GM04504 (cell line): ENCODE measurements at regions not wholly inside any gene's neighbourhood (a gene's known extent, or its start where the extent isn't known, plus 50 kb on each side); places are given as distances from the start of the nearest gene placed in this dataset.
A peak's percentile ranks its signal among the peaks of the same experiment; 100 is the strongest.

Source experiments
- DNase-seq: peaks from one replicate; pipeline ENCODE4 v3.0.0-alpha.2; 2012; ENCODE audit warnings: low read depth

DNA sequence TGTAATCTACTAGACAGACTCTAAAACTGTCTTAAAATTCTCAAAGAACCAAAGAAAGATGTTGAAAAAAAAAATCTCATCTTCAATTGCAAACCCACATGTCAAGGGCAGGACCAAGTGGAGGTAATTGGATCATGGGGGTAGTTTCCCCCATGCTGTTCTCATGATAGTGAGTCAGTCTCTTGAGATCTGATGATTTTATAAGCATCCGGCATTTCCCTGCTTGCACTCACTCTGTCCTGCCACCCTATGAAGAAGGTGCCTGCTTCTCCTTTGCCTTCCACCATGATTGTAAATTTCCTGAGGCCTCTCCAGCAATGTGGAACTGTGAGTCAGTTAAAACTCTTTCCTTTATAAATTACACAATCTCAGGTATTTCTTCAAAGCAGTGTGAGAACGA, 257.0 kb downstream of the HHIPL2 start:
- no peak for DNase-seq

DNA sequence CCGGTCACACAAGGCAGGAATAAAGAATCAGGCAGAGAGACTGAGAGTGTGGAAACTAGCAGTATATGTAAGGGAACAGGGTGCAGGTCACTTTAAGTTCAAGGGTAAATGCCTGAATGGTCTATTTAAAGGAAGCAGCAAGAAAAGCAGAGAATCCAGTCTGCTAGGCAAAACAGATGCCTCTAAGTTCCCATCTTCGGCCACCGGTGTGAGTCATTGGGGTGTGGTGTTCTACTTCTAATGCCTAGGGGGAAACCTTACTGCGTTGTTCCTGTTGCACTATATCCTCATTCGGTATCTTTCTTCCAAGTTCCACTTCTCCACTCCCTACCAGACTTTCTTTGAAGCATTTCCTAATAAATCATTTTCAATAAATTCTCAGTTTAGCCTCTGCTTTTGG, 259.9 kb downstream of the HHIPL2 start:
- no peak for DNase-seq

DNA sequence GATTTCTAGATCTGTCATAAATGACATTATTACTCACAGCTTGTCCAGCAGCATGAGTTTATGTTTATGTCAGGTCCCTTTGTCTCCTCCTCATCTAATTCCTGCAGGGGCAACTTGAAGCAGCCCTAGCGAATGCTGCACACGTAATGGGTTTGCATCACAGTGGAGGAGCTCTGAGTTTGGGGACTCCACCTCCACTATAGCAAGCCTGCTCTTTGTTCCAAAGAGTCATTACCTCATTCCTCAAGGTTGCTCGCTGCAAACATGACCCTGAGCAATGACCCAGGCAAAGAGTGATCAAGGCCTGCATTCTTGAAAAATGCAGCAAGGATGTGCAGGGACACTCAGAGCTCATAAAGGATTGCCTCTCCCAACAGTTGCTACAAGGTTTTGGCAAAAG, 261.9 kb downstream of the HHIPL2 start:
- no peak for DNase-seq

DNA sequence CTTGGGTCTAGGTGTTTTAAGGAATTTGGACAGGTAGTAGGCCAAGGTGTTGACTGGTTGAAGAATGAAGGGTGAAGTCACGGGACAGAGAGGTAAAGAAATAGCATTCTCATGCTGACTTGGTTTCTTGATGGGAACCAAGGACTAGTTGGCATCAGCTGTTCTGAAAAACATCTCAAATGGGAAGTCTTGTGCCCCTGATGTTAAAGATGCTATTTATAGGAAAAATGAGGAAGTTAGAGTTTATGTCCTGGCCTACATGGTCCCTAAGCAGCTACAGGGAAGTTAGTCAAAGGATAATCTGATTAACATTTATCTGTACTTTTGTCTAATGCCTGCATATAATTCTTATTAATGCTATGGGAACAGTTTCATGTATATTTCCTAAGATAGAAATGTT, 262.4 kb downstream of the HHIPL2 start:
- no peak for DNase-seq

DNA sequence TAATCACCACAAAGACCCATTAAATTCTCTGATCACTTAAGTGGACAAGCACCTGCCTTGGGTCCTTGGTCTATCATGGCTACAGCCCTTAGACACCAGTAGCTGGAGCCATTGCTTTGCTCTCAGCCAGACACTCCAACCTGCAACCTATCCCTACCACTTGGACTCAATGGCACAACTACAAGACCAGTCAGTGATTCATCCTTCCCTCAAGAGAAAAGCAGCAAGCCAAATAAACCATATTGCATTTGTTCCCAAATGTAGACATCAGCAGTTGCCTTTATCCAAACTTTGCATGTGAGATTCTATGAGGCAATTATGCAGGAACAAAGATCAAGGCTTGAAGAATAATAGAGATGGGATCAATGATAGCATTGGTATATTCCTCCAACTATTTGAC, 263.4 kb downstream of the HHIPL2 start:
- DNase-seq, result no peak

DNA sequence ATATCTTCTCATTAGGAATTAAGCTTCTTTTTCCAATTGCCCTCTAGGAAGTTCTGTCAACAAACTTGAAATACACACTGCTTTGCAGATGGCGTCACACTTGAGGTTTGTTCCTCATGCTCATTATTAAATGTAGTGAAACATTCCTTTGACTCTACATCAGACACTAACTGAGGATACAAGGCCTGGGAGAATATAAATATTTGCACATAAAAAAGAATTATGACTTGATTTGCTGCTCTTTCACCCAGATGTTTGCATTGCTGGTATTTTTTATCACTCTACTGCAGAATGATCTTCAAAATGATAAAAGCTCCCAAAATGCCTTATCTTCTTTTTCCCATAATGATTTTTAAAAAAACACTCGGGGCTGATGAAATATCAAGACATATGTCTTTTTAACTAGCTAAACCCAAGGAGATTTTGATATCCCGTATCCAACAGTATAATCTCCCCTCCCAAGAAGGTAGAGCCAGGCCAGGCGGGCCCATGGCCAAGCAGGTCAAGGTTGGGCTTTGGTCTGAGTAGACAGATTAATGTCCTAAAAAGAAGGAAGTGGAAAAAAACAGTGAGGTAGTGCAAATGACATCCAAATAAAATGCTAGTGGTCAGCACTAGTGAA, 264.6 kb downstream of the HHIPL2 start:
- peak; percentile 81 for DNase-seq

DNA sequence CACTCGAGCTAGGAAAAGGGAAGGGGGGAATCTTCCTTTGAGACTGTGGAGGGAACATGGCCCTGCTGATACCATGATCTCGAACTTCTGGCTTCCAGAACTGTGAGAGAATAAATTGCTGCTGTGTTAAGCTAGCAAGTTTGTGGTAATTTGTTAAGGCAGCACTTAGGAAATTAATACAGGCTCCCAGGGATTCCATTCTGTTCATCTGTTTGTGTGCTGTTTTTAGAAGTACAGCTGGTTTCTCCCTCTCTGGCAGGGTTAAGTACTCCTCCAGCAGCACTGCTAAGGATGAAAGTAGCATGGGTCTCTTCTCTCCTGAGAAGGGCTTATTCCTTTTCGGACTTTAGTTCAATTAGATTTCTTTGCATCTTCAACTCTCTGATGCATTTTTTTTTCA, 268.3 kb downstream of the HHIPL2 start:
- DNase-seq, result no peak

DNA sequence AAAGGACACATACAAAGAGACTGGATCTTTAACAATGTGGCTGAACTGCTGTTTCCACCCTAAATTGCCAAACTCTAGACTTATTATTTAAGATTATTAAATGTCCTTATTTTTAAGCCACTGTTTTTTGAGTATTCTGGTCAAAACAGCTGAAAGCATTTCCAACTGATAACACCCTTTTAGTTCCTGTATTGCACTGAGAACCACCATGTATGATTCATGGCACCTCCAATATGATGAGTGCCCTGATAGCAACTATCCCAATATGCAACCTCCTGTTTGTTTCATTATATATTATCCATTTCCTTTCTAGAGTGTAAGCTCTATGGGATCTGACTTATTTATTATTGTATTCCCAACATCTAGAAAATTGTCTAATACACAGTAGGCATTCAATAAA, 269.4 kb downstream of the HHIPL2 start:
- DNase-seq, result no peak

DNA sequence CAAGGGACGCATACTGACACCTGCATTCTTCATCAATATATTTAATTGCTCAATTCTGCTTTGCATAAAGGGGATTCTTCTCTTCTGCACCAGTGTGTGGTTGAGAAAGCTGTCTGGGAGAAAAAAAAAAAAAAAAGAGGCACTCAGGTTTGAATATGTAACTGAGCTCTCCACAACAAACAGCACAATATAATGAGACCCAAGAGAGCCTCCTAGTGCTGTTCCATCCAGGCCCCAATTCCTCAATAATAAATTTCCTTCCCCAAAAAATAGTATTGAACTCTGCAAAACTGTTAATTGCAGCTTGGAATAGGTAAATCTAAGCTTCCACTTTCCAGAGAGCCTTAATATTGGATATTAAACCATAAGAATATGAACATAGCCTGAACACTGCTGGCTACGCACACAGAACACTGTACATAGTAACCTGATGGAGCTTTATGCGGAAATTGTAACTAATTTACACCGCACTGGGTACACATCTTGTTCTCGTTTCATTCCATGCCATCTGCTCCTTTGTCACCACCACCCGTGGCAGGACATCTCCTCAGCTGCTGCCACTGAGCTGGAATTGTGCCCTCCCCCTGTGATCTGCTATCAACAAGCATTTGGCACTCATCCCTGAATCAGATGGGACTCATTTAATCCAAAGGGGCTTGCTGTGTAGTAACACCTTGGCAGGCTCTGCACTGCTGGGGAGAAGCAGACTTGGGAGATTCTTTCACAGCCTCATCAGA, 272.0 kb downstream of the HHIPL2 start:
- DNase-seq, result no peak

DNA sequence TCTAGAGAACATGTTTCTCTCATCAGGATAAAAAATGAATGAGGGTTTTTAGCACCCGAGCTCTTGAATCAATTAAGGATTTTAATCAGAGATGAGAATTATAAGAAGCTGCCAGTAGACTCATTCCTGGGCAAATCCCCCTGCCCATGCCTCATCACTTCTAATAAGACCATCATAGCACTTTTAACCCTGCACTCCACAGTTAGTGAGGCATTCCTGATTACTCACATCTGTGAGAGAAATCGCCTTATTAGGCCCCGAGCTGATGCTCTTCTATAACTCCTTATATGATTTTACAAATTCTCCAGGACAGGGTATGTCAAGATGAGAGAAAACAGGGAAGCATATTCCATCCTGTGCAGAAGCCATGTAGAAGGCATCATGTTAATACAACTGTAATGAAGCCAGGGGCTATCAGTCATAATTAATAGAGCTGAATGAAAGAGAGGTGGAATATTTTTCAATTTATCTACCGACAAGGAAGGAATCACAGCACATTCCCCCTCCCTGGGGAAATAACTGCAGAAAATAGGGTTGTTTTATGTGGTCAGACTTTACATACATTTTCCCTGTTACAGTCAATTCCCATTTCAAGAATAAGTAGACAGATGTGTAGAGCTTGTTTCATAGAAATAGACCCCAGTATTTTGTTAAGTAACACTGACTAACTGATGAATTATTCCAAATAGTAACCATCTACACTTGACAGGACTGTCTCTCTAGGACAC, 272.7 kb downstream of the HHIPL2 start:
- no peak for DNase-seq

DNA sequence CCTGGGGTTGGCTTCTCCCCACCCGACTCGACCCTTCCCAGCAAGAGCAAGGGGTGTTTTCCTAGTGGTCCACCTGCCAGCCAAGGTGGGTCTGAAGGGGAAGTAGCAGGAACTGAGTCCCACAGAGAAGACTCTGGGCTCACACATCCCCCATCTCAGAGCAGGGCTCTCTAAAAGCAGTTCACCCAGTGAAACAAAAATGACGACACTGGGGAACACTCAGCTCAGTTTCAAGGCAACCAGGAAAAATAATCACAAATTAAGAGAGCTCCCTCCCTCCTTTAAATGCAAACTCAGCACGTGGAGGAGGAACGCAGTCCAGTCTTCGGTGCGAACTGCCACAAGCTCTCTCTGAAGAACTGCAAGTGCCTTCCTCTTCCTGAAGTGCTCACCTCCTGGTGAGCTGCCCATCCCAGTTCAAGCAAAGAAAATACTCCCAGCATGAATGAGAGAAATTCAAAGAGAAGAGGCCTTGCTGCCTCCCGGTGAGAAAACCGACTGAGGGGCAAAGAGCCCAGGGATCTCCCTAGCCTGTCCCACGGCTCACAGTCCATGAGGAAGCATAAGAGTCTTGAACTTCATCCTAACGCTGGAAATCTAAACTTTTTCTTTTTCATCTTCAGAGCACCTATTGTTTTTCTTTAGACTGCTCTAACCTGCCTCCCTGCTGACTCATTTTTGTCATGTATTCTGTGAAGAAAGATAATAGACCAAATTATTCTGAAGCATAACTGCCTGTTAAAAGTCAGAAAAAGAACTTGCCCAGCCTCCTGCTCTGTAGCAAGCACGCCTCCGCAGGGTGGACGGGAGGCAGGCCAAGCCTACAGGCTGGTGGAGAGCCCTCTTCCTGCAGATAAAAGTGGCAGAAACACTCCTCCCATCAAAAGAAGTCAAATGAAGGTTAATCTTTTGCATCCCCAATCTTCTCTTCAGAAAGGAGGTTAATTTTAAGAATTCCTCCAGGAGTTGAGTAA, 281.4 kb downstream of the HHIPL2 start:
- DNase-seq, result no peak

DNA sequence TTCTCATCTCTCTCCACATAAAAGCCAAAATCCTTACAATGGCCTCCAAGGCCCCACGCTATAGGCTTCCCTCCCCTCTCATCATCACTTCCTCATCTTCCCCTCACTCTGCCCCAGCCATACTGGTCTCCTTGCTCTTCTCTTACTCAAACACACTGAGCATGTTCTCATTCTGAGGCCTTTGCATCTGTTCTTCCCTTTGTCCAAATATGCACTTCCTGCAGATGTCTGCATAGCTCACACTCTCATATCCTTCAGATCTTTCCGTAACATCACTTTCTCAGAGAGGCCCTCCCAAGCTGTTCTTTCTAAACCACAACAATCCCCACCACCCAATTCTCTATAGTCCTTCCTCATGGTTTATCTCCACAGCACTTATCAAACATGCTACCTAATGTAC, 284.1 kb downstream of the HHIPL2 start:
- no peak for DNase-seq

DNA sequence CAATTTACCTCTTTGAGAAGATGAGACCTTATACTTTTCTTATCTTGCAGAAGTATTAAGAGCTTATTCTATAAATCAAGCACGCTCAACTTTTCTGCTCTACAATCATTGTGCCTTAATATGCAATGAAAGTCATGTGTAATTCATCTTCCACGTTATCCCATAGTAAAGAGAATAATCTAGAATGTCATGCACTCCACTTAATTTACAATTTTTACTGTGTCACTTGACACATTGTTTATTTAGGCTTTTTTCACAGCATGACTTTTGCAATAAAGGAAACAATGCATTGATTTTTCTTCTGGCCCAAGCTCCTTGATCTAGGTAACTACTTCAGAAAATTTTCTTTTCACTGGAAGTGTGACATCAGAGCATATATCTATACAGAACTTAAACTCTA, 290.9 kb downstream of the HHIPL2 start:
- DNase-seq, result no peak

DNA sequence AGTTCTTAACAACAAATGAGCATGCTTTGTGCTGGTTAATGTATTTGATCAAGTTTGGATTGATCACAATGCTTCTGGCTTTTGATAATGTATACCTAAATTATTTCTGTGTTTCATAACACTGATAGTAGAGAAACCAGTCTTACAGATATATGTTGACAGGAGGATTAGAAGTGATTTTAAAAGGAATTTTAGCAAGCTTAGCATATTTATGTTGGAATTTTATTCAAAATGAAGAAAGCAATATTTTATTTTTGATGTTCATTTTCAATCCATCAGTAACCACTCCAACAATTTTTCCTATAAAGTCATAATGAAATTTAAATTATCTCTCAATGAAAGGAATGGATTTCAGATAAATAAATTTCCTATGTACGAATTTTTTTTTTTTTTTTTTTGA, 291.8 kb downstream of the HHIPL2 start:
- DNase-seq, result no peak

DNA sequence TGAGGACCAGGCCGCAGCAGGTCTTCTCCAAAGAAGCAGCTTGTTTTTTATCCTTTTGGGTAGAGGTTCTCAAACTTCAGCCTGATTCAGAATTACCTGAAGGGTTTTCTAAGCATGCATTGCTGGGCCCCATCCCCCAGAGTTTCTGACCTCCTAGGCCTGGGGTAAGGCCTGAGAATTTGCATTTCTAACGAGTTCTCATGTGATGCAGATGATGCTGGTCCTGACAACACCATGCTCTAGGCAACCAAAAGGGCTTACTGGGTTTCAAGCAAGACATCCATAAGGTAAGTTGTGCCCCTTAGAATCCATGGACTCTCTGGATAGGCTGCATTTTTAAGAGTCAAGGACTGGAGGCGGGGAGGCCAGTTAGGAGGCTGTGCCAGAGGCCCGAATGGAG, 295.1 kb downstream of the HHIPL2 start:
- DNase-seq, result no peak

DNA sequence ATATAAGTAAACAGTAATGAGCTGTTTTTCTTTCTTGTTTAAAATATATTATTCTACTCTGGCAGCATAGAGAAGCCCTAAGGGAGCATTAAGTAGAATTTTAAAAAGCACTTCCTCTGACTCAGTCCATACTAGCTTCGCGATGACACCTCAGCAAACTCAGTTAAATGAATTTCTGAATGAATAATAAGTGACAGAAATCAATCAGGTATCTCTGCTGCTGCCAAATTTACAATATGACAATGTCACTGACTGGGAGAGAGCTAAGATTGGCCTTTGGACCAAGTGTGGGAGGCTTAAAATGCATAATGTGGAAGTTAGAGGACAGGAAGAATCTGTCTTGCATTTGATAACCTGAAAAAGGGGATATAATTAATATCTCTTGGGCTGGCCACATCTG, 296.1 kb downstream of the HHIPL2 start:
- no peak for DNase-seq

DNA sequence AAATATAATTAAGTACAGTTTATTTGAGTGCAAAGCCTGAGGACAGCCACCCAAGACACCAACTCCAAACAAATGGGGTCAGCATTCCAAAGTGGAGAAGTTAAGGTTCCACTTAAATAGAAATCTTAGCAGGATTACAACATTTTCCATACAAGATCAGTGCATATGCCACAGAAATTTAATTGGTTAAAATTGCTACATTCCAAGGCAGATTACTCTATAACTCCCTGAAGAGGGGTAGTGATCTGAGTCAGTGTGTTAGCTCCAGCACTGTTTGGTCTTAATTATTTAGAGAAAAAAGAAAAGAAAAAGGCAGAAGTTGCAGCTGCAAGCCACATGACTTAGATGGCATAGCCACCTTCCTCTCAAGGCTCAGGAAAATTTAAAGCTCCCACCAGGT, 297.5 kb downstream of the HHIPL2 start:
- DNase-seq, result peak; percentile 24

DNA sequence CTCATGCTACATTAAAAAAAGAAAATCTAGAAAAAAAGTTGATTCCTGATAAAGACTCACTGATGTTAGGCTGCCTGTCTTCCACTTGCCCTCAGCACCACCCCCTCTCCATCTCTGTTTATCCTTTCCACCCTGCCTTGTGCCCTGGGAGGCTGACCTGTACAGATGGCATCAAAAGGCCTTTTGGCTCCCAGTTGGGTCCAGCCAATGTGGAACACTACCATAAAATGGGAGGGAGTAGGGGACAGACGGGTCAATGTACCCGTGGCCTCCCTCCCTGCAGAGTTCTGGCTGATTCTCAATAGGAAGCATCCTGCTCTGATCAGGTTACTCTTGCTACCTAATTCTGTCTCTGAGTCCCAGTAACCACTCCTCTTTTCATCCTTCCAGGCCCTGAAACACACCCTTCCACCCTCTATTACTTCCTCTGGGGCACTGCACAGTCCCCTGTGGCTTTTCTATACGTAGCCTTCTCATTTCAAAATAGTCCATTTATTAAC, 300.0 kb downstream of the HHIPL2 start:
- no peak for DNase-seq

DNA sequence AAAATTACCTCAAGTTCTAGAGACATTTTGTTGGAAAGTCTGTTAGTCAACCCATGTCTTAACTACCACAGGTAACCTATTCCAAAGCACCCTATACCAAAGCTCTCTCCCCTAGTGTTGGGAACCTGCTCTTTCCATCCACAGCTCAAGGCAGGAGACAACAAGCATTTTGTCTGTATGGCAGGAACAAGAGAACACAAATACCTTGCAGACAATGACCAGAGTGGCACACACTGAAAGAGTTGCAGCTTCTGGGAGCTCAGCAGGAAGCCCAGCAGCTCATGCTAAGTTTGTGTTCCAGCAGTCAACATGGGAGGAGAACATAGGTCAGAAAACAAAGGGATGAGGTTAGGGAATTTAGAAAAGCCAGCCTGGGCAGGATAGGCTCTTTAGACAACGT, 300.8 kb downstream of the HHIPL2 start:
- DNase-seq, result no peak

DNA sequence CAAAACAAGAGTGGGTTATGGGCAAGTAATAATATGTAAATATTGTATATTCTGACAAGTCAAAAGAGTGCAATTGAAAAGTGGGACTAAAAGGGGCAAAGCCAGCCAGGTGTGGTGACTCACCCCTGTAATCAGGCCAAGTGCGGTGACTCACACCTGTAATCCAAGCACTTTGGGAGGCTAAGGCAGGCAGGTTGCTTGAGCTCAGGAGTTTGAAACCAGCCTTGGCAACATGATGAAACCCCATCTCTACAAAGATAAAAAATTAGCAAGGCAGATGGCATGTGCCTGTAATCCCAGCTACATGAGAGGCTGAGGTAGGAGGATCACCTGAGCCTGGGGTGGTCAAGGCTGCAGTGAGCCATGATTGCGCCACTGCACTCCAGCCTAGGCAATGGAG, 304.0 kb downstream of the HHIPL2 start:
- no peak for DNase-seq

DNA sequence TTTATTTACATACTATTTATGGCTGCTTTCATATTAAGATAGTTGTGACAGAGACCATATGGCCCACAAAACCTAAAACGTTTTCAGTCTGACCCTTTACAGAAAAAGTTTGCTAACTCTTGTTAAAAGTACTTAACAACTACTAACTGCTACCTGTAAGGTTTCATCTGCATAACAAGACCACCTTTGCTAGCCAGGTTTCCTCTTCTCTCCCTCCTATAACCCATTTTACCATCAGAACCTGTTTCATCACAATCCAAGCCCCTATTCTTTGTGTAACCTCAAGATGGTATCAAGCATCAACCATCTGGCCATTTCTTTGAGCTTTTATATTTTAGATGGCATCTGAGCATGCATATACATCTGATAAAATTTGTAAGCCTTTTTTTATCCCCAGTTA, 305.4 kb downstream of the HHIPL2 start:
- DNase-seq, result no peak

DNA sequence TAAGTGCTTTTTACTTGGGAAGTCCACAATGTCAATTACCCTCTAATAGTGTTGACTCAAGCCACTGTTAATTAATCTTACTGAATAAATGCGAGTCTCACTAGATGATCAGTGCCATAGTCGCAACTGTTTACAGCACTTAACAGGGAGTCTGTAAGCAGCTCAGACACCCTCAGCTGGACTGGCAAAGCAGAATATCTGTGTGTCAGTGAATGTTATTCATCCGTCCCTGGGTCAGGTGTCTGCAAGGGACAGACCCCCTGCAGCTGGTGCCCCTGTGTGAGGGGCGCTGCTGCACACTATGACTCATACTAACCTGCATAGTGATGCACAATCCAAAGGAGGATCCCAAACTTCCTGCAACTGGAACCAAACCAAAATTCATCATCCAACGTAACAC, 306.5 kb downstream of the HHIPL2 start:
- no peak for DNase-seq
